Ovary (tissue), 3 donors: ENCODE measurements at regions not wholly inside any gene's neighbourhood (a gene's known extent, or its start where the extent isn't known, plus 50 kb on each side); places are given as distances from the start of the nearest gene placed in this dataset.

ENCODE experiments used
- CTCF ChIP-seq, 3 donors: fragments of 450-650 bp in 2 of 3; fragments of 200-600 bp in 1 of 3; IDR thresholded peaks; one replicate each; pipeline versions ENCODE4 v1.5.1 to v1.8.0; 2016 to 2022; ENCODE audit warnings: antibody characterized with exemption in 3 of 3, mild to moderate bottlenecking in 1 of 3
- POLR2A ChIP-seq: fragments of 450-650 bp; IDR thresholded peaks from one replicate; pipeline ENCODE4 v1.6.1; 2017; ENCODE audit warnings: antibody characterized with exemption, mild to moderate bottlenecking, moderate library complexity
- donor health status: DM: no; HTN: no; CAD: no.

GRCh38 chr6:165015676-165016075, 293.7 kb downstream of the C6orf118 start:
- TF ChIP-seq CTCF (IDR thresholded peaks at IDR 0.05) (no peak), POLR2A (no peak)
